NB4 (cell line): ENCODE measurements at regions not wholly inside any gene's neighbourhood (a gene's known extent, or its start where the extent isn't known, plus 50 kb on each side); places are given as distances from the start of the nearest gene placed in this dataset.

Experiments
- DNase-seq: peaks from one replicate; pipeline ENCODE4 v3.0.0; 2010; ENCODE audit warnings: low read depth
- H3K4me3 ChIP-seq: one replicate; pipeline ENCODE4 v1.5.1; 2011; ENCODE audit warnings: mild to moderate bottlenecking, low read depth, low read length, moderate library complexity
- CTCF ChIP-seq: IDR thresholded peaks from one replicate; pipeline ENCODE4 v1.5.1; 2012; ENCODE audit warnings: low read depth, low read length
- MAX ChIP-seq: IDR thresholded peaks from 2 replicates; pipeline ENCODE4 v1.6.1; 2011; ENCODE audit warnings: low read depth, low read length
- MYC ChIP-seq: IDR thresholded peaks from 2 replicates; pipeline ENCODE4 v1.6.1; 2011; ENCODE audit warnings: low read depth, low read length
- POLR2A ChIP-seq: IDR thresholded peaks from 2 replicates; pipeline ENCODE4 v1.6.1; 2011; ENCODE audit warnings: mild to moderate bottlenecking; ENCODE audit not compliant: insufficient read length; ENCODE audit errors: extremely low read depth

- no peak for TF ChIP-seq MAX
- DNase-seq = no peak
- no peak overlapping the region for H3K4me3 ChIP-seq
Measured at GRCh38 chr13:109415057-109415456, 371.3 kb downstream of the IRS2 start.

DNA sequence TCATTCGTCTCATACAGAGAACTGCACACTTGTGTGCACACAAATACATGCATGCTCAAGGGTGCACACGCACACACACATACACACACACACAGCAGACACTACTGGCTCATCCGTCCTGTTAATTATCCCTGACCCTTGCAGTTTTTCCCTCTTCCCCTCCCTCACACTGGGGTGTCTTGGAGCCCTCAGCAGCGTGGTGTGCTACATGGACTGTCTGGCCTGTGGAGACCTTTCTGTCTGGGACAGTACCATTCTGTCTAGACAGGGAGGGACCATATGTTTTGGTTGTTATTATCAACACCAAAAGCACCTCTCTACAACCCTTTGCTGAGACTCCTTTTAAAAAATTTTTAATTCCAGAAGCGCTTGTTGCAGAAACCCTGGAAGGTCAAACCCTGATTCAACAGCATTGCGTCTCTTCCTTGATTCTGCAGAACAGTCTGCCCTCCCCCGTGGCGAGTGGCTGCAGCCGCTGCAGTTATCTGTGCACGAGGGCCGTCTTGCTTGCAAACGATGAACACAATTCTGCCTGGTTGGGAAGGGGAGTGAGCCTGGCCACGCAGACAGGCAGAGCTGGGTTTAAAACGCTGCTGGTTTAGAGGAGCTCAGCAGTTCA is 374.0 kb downstream of the IRS2 start:
- peak overlapping the region; percentile 37 for H3K4me3 ChIP-seq
- peak; percentile 96 for DNase-seq
- peak; percentile 86 for TF ChIP-seq MYC
- TF ChIP-seq CTCF = no peak
- peak; percentile 89 for TF ChIP-seq MAX
- TF ChIP-seq POLR2A = peak; percentile 80

GRCh38 chr13:109410868-109411267 is 375.5 kb downstream of the IRS2 start:
- no peak for DNase-seq
- TF ChIP-seq POLR2A (no peak), CTCF (no peak), MAX (no peak), MYC (no peak)
- H3K4me3 ChIP-seq = no peak overlapping the region

DNA sequence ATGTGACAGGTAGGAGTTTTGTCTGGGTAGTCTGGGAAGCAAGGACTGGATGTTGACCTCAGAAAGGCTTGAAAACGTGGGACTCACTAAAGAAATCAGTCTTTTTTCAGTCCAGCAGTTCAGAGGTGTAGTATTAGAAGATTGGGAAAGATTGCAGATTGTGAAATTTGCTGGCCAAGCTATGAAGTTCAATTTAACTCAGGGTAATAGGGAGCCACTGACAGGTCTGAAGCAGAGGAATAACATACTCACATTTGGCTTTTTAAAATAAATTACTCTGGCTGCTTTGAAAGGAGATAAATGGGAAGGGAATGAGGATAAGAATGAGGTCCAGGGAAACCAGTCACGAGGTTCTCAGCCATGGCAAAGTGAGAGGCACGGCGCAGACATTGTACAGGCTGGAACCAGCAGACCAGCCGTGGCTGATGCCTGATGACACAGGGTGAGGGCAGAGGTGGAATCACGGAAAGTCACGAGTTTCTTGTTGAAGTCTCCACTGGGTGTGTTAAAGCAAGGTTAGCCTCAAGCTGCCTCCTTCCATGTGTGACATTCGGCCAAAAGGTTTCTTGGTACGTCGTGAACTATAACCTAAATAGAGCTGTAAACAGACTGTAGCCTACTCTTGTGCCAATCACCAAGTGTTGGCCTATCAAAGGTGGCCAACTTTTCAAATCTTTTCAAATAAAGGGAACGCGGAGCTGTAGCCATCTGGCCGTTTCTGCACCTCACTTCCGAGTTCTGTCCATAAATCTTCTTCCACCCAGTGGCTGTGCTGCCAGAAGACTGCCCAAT is 377.6 kb downstream of the IRS2 start:
- no peak for TF ChIP-seq POLR2A
- no peak for TF ChIP-seq MAX
- no peak for TF ChIP-seq MYC
- no peak for TF ChIP-seq CTCF
- peak; percentile 68 for DNase-seq
- H3K4me3 ChIP-seq = no peak overlapping the region

DNA sequence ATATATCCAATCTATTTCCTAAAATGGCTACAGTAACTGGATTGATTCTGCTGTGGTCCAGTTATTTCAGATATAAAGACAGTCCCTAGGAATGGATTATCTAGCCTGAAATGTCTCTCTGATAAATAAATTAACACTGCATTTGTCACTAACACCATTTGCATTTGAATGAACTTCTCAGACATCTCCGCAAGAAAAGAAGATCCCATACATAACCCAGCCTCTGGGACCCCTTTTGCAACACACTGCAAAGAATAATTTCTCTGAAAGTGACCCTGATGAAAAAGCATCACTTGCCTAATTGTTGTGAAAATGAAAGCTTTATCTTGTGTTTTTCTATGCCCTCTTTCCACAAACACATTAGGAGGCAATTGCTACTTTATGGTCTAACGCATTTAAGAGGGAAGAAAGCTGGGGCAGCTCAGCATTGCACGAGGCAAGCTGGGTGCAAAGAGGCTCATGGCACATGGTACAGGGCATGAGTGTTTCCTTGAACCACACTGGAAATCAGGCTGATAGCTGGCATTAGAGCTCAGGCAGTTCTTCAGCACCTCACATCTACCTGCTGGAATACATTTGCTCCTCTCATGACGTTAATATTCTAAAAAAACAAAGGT is 379.9 kb downstream of the IRS2 start:
- TF ChIP-seq MYC (no peak), POLR2A (no peak), CTCF (no peak), MAX (no peak)

GRCh38 chr13:109403012-109403421 is 383.4 kb downstream of the IRS2 start:
- peak; percentile 97 for DNase-seq
- H3K4me3 ChIP-seq = peak overlapping the region; percentile 16
- peak; percentile 43 for TF ChIP-seq MYC
- TF ChIP-seq POLR2A = peak; percentile 48
- peak; percentile 57; the same call in 1 of the 2 replicates for TF ChIP-seq MAX
- TF ChIP-seq CTCF = no peak

More for the DNA sequence above, 379.9 kb downstream of the IRS2 start:
- DNase-seq = no peak
- H3K4me3 ChIP-seq = no peak overlapping the region
